ENCODE measurements at regions not wholly inside any gene's neighbourhood (a gene's known extent, or its start where the extent isn't known, plus 50 kb on each side); places are given as distances from the start of the nearest gene placed in this dataset.
"Not testable (repeated sequence)": the region's sequence is repeated elsewhere in the genome, so short reads cannot be mapped to it uniquely, and the experiment has no call there.

DNA sequence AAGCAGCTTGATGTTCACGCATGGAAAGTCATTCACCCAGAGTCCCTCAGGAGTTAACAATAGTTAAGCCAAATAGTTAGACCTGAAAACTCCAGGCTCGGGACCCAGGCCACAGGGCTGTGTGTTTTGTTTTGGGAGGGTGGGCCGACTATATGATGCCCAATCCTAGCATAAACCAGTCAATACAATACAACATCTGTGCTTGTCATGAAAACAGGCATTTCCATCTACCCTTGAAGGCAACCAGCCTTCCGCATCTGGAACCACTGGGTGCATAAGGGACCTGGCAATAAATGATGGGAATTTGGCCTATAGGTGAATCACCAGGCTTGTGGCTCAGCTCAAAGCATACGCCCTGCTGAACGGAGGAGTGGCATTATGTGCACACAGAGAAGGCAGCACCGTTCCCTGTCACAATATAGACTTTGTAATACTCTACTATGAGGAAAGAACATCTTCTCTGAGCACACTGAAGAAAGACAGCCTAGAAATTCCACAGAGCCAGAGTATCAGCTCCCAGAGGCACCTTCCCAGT lies 91.0 kb upstream of the FOXN3 start:
- no peak overlapping the region for H3K27ac ChIP-seq
- no peak for DNase-seq
- no peaks in the 10 kb centered on the region for H3K9me3 ChIP-seq
- no peak overlapping the region for H3K4me3 ChIP-seq
- H3K4me1 ChIP-seq: peaks cover 0 to 22% (median 0%) of the 10 kb centered on the region in 4 donors
- TF ChIP-seq, protein P1, sequence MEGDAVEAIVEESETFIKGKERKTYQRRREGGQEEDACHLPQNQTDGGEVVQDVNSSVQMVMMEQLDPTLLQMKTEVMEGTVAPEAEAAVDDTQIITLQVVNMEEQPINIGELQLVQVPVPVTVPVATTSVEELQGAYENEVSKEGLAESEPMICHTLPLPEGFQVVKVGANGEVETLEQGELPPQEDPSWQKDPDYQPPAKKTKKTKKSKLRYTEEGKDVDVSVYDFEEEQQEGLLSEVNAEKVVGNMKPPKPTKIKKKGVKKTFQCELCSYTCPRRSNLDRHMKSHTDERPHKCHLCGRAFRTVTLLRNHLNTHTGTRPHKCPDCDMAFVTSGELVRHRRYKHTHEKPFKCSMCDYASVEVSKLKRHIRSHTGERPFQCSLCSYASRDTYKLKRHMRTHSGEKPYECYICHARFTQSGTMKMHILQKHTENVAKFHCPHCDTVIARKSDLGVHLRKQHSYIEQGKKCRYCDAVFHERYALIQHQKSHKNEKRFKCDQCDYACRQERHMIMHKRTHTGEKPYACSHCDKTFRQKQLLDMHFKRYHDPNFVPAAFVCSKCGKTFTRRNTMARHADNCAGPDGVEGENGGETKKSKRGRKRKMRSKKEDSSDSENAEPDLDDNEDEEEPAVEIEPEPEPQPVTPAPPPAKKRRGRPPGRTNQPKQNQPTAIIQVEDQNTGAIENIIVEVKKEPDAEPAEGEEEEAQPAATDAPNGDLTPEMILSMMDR (IDR thresholded peaks at IDR 0.05): no peak
- H3K27me3 ChIP-seq: no peaks in the 10 kb centered on the region
- H3K36me3 ChIP-seq: no peaks in the 10 kb centered on the region
- intact Hi-C loops (cut with DNase I; ENCODE audit: low total_unique reads): no loop called here

DNA sequence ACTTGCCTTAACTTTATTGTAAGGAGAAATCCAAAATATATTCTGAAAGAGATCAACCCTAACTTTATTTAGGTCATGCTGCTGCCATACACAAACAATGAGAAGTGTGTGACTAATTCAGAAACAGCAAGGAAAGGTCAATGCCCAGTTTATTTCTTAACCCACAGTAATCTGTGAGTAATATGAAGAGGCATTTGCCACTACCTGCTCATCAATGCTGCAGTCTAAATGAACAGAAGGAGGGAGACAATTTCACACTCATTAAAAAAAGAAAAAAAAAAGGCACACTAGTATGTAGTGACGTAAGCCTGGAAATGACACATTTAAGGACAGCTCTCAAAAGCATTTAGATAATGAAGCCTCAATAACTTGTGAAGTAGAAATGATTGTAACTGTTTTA lies 90.5 kb upstream of the FOXN3 start:
- TF ChIP-seq, protein P1 (IDR thresholded peaks at IDR 0.05): no peak
- Histone ChIP-seq H3K36me3 (no peaks in the 10 kb centered on the region), H3K4me3 (no peak overlapping the region), H3K4me1 (peaks cover 0 to 22% (median 0%) of the 10 kb centered on the region in 4 donors), H3K27me3 (no peaks in the 10 kb centered on the region), H3K9me3 (no peaks in the 10 kb centered on the region), H3K27ac (no peak overlapping the region)
- intact Hi-C loops (cut with DNase I; ENCODE audit: low total_unique reads): no loop called here
- no peak for DNase-seq

DNA sequence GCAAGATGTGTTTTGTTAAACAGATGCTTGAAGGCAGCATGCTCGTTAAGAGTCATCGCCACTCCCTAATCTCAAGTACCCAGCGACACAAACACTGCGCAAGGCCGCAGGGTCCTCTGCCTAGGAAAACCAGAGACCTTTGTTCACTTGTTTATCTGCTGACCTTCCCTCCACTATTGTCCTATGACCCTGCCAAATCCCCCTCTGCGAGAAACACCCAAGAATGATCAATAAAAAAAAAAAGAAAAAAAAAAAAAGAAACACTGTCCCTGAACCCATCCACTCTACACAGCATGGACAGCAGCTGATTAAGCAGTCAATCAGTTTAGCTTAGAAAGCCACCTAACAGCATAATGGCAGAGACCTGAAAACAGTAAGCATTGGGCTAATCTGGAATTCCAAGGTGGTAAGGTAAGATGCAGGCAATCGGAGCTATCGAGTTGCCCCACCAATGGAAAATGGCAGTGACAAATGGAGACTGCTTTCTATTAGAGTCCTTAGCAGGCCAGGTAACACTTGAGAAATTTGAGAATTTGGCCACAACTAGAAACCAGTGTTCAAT lies 89.9 kb upstream of the FOXN3 start:
- peaks cover 0 to 22% (median 0%) of the 10 kb centered on the region in 4 donors for H3K4me1 ChIP-seq
- H3K27me3 ChIP-seq; H3K36me3 ChIP-seq; H3K4me3 ChIP-seq; intact Hi-C loops (cut with DNase I; ENCODE audit: low total_unique reads); H3K27ac ChIP-seq; H3K9me3 ChIP-seq; DNase-seq: not testable (repeated sequence)

DNA sequence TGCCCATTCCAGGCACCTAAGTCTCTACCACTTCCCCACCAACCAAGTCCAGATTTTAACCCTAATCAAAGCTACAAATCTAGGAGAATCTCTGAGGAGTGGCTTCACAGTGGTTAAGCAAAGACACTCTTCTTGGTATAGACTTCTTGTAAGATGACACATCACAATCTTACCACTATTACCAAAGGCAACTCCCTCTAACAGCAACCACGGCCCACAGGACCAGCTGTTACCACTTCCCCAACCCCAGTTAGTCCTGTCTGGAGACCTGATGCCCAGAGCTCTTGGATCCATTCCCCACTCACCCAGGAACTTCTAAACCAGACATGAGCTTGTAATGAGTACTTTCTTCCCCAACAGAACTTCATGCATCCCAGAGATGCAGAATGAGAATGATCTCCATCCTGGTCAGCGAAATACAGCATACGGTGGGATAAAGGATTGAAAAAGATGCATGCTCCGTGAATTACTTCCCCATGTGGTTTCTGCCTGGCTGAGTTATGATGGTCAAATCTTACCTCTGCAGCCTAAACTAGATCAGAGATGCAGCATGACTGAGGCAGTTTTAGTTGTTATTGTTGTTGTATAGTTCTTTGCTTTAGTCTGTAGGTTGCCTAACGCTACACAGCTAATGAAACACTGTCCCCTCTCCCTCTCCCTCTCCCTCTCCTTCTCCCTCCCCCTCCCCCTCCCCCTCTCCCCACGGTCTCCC lies 87.7 kb upstream of the FOXN3 start:
- intact Hi-C loops (cut with DNase I; ENCODE audit: low total_unique reads): no loop called here
- TF ChIP-seq, protein P1 (IDR thresholded peaks at IDR 0.05): no peak
- Histone ChIP-seq H3K36me3 (no peaks in the 10 kb centered on the region), H3K4me3 (no peak overlapping the region), H3K27ac (no peak overlapping the region), H3K9me3 (no peaks in the 10 kb centered on the region), H3K4me1 (peaks cover 0 to 22% (median 0%) of the 10 kb centered on the region in 4 donors), H3K27me3 (no peaks in the 10 kb centered on the region)
- no peak for DNase-seq

DNA sequence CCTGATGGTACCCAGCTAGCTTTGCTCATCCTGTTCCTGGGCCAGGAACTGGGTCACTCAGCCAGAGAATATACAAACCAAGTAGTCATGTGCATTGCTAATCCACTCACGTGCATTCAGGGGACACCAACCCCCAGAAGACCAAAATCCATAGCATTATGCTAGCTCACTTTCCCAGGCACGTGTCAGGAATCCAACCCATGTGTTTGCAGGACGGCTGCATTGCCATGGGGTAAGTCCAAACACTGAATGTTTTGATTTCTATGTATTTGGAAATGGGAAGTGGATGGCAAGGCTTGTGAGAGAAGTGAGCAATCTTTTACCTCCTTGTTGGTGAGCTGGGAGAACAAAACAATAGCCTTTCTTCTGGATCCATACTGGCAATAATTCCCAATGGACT lies 87.1 kb upstream of the FOXN3 start:
- no peak for DNase-seq
- no peak overlapping the region for H3K4me3 ChIP-seq
- H3K36me3 ChIP-seq: no peaks in the 10 kb centered on the region
- intact Hi-C loops (cut with DNase I; ENCODE audit: low total_unique reads): no loop called here
- TF ChIP-seq, protein P1 (IDR thresholded peaks at IDR 0.05): no peak
- no peaks in the 10 kb centered on the region for H3K27me3 ChIP-seq
- no peaks in the 10 kb centered on the region for H3K9me3 ChIP-seq
- no peak overlapping the region for H3K27ac ChIP-seq
- peaks cover 0 to 22% (median 0%) of the 10 kb centered on the region in 4 donors for H3K4me1 ChIP-seq

DNA sequence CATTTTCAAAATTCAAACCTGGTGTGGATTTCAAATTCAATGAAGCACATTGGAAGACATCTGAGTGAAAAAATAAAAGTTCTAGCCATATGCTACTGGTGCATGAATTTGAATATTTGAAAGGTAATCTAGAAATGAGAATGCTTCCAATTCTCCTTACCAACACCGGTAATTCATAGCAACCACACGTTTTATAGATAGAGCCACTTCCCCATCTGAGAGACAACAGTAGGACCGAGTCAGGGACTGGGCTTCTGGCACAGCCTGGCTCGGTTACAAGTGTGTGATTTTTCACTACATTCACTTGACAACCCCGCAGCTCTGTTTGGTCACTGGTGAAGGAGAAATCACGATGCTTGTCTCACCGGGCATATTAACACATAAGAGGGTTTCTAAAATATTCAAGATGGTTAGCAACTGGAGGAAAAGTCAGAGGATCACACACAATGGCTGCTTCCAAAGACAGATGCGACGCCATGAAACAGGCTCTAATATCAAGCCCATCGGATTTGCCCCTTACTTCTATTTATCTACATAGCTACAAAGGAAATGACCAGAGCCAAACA lies 86.5 kb upstream of the FOXN3 start:
- no peaks in the 10 kb centered on the region for H3K27me3 ChIP-seq
- DNase-seq: no peak
- TF ChIP-seq, protein P1 (IDR thresholded peaks at IDR 0.05): no peak
- H3K36me3 ChIP-seq: no peaks in the 10 kb centered on the region
- intact Hi-C loops (cut with DNase I; ENCODE audit: low total_unique reads): no loop called here
- no peaks in the 10 kb centered on the region for H3K9me3 ChIP-seq
- no peak overlapping the region for H3K4me3 ChIP-seq
- peaks cover 0 to 22% (median 0%) of the 10 kb centered on the region in 4 donors for H3K4me1 ChIP-seq
- H3K27ac ChIP-seq: no peak overlapping the region

Data from tibial artery (tissue), 4 donors.